Testis (tissue), 2 donors: ENCODE measurements at regions not wholly inside any gene's neighbourhood (a gene's known extent, or its start where the extent isn't known, plus 50 kb on each side); places are given as distances from the start of the nearest gene placed in this dataset.
"Not testable (repeated sequence)": the region's sequence is repeated elsewhere in the genome, so short reads cannot be mapped to it uniquely, and the experiment has no call there.

ENCODE experiments used
- POLR2A ChIP-seq: fragments of 450-650 bp; IDR thresholded peaks from one replicate; pipeline ENCODE4 v1.6.1; 2017; ENCODE audit warnings: antibody characterized with exemption, mild to moderate bottlenecking, moderate library complexity
- TF ChIP-seq, protein P1 (sequence below), 3 experiments: fragments of 450-650 bp in 2 of 3; fragments of 200-600 bp in 1 of 3; sonication (generic) in 1 of 3; IDR thresholded peaks; one replicate each; pipeline ENCODE4 v1.5.1; 2016 to 2019; ENCODE audit warnings: antibody characterized with exemption in 3 of 3, mild to moderate bottlenecking in 2 of 3, moderate library complexity in 1 of 3

GRCh38 chr7:114076392-114077157, 157.8 kb upstream of the PPP1R3A start:
- TF ChIP-seq, protein P1, sequence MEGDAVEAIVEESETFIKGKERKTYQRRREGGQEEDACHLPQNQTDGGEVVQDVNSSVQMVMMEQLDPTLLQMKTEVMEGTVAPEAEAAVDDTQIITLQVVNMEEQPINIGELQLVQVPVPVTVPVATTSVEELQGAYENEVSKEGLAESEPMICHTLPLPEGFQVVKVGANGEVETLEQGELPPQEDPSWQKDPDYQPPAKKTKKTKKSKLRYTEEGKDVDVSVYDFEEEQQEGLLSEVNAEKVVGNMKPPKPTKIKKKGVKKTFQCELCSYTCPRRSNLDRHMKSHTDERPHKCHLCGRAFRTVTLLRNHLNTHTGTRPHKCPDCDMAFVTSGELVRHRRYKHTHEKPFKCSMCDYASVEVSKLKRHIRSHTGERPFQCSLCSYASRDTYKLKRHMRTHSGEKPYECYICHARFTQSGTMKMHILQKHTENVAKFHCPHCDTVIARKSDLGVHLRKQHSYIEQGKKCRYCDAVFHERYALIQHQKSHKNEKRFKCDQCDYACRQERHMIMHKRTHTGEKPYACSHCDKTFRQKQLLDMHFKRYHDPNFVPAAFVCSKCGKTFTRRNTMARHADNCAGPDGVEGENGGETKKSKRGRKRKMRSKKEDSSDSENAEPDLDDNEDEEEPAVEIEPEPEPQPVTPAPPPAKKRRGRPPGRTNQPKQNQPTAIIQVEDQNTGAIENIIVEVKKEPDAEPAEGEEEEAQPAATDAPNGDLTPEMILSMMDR (IDR thresholded peaks at IDR 0.05): not testable (repeated sequence)
- TF ChIP-seq POLR2A: not testable (repeated sequence)
